ENCODE measurements at regions not wholly inside any gene's neighbourhood (a gene's known extent, or its start where the extent isn't known, plus 50 kb on each side); places are given as distances from the start of the nearest gene placed in this dataset.

- DNase-seq: peak; percentile 1
- BruUV-seq (replicated peaks): no TSS peak
- Histone ChIP-seq H2BK5ac (ENCODE audit: low read depth, low read length, poor library complexity, severe bottlenecking) (no peak overlapping the region), H3K23ac (ENCODE audit: low read depth, low read length) (no peak overlapping the region), H3K4me2 (ENCODE audit: low read depth, low read length) (no peak overlapping the region), H2BK120ac (ENCODE audit: low read depth, low read length) (no peak overlapping the region), H2BK15ac (ENCODE audit: low read depth, low read length) (no peak overlapping the region), H3K27me3 (ENCODE audit: control insufficient read depth, insufficient read depth, low read length) (peaks cover 15% of the 10 kb centered on the region), H3K9me3 (ENCODE audit: control insufficient read depth, insufficient read depth, low read length) (no peaks in the 10 kb centered on the region), H3K79me1 (ENCODE audit: low read depth in 1 of 2, low read length in 2 of 2) (no peaks in the 10 kb centered on the region), H2AK9ac (replicated peaks; ENCODE audit: low read depth, low read length, poor library complexity) (no peak overlapping the region), H3K9me1 (ENCODE audit: insufficient read depth, low read length) (no peaks in the 10 kb centered on the region; the same call in 1 of the 2 replicates), H2BK20ac (ENCODE audit: low read depth, low read length) (no peak overlapping the region), H3K18ac (ENCODE audit: low read depth, low read length) (no peak overlapping the region), H3K4me1 (ENCODE audit: control insufficient read depth, insufficient read depth, low read length) (no peaks in the 10 kb centered on the region), H4K91ac (ENCODE audit: insufficient read depth, low read depth, low read length) (no peak overlapping the region), H2AFZ (replicated peaks; ENCODE audit: low read length, poor library complexity) (peak overlapping the region; percentile 45), H3K27ac (ENCODE audit: insufficient read depth, low read length) (no peak overlapping the region), H4K5ac (ENCODE audit: low read depth, low read length) (no peak overlapping the region), H2AK5ac (ENCODE audit: low read depth, low read length) (no peak overlapping the region), H3K4me3 (ENCODE audit: insufficient read depth, low read depth, low read length) (no peak overlapping the region), H3K9ac (ENCODE audit: low read depth, low read length) (no peak overlapping the region), H3K36me3 (ENCODE audit: control insufficient read depth, insufficient read depth, low read length) (no peaks in the 10 kb centered on the region), H4K8ac (ENCODE audit: low read depth in 2 of 2, low read length in 2 of 2) (no peak overlapping the region), H3K56ac (ENCODE audit: extremely low read depth, insufficient read depth, low read length) (no peak overlapping the region), H3K4ac (ENCODE audit: low read depth, low read length) (no peak overlapping the region), H3K14ac (replicated peaks; ENCODE audit: low read depth, low read length) (no peak overlapping the region), H4K20me1 (ENCODE audit: insufficient read depth, low read length) (no peaks in the 10 kb centered on the region)
- no peak for TF ChIP-seq MAZ (IDR thresholded peaks at IDR 0.05; ENCODE audit: borderline replicate concordance, low read depth, low read length)
- TF ChIP-seq CEBPB (IDR thresholded peaks at IDR 0.05; ENCODE audit: low read depth, low read length): no peak
- TF ChIP-seq RAD21 (IDR thresholded peaks at IDR 0.05; ENCODE audit: low read length): peak; percentile 44
- no peak for TF ChIP-seq SMC3 (IDR thresholded peaks at IDR 0.05; ENCODE audit: low read depth, low read length)
- TF ChIP-seq, protein P1, sequence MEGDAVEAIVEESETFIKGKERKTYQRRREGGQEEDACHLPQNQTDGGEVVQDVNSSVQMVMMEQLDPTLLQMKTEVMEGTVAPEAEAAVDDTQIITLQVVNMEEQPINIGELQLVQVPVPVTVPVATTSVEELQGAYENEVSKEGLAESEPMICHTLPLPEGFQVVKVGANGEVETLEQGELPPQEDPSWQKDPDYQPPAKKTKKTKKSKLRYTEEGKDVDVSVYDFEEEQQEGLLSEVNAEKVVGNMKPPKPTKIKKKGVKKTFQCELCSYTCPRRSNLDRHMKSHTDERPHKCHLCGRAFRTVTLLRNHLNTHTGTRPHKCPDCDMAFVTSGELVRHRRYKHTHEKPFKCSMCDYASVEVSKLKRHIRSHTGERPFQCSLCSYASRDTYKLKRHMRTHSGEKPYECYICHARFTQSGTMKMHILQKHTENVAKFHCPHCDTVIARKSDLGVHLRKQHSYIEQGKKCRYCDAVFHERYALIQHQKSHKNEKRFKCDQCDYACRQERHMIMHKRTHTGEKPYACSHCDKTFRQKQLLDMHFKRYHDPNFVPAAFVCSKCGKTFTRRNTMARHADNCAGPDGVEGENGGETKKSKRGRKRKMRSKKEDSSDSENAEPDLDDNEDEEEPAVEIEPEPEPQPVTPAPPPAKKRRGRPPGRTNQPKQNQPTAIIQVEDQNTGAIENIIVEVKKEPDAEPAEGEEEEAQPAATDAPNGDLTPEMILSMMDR (conservative IDR thresholded peaks at IDR 0.05; ENCODE audit: low read depth, low read length): peak; percentile 44
- TF ChIP-seq BHLHE40 (IDR thresholded peaks at IDR 0.05; ENCODE audit: low read depth, low read length): no peak
- in situ Hi-C loops (cut with MboI; ENCODE audit: low sequenced_read_pairs) (no loop called here), dilution Hi-C loops (cut with HindIII; ENCODE audit: low sequenced_read_pairs, unreplicated experiment) (no loop called here), intact Hi-C loops (cut with micrococcal nuclease) (loop anchor here (1.0 to 2.0 kb wide), 3 partner anchors 101 to 709 kb away; no protein-coding TSS in a partner anchor)
- CTCF ChIA-PET: no interaction called here
- POLR2A ChIA-PET (ENCODE audit: unreplicated experiment): no interaction called here
- ATAC-seq (ENCODE audit: low read depth): peak; percentile 70
- 50% methylated on average over 1 of the region's 7 CpGs; no CpG with 5 or more reads in 1 of the 2 experiments for WGBS, 2 experiments (ENCODE audit: extremely low coverage in 2 of 2, insufficient read length in 1 of 2)
Observed at GRCh38 chr17:65455972-65456343, 105.5 kb downstream of the AXIN2 start.

All from IMR-90 (cell line).